K562 (cell line): ENCODE measurements at regions not wholly inside any gene's neighbourhood (a gene's known extent, or its start where the extent isn't known, plus 50 kb on each side); places are given as distances from the start of the nearest gene placed in this dataset.

ENCODE experiments used
- CBX8 ChIP-seq: fragments of 200-600 bp; sonication (generic); IDR thresholded peaks from 2 replicates; pipeline ENCODE4 v1.6.1; 2012; ENCODE audit warnings: borderline replicate concordance, mixed run types, low read depth, mild to moderate bottlenecking, moderate library complexity, mixed read lengths, low read length, control low read depth, inconsistent platforms; ENCODE audit not compliant: poor library complexity, severe bottlenecking; ENCODE audit errors: extremely low read depth
- CHD1 ChIP-seq: fragments of 200-600 bp; sonication (generic); IDR thresholded peaks from one replicate; pipeline ENCODE4 v1.6.1; 2012; ENCODE audit warnings: mild to moderate bottlenecking, moderate library complexity, low read length, inconsistent platforms
- DMBX1 ChIP-seq: fragments of 250-450 bp; sonication (Bioruptor Pico); IDR thresholded peaks from 2 replicates; pipeline ENCODE4 v1.8.0; 2022; ENCODE audit warnings: inconsistent platforms, mild to moderate bottlenecking, moderate library complexity, borderline replicate concordance
- ELF1 ChIP-seq: fragments of 200-800 bp; sonication (Bioruptor generic); IDR thresholded peaks from 2 replicates; pipeline ENCODE4 v1.6.1; 2016; ENCODE audit warnings: missing genetic modification characterization, missing compliant biosample characterization
- ETV1 ChIP-seq: fragments of 450-650 bp; conservative IDR thresholded peaks from 2 replicates; pipeline ENCODE4 v1.6.1; 2016; ENCODE audit warnings: missing genetic modification characterization, control low read depth, low read depth, missing compliant biosample characterization
- GABPB1 ChIP-seq: sonication (generic); formaldehyde crosslinking; IDR thresholded peaks from 2 replicates; pipeline ENCODE4 v1.8.0; 2022; ENCODE audit warnings: mild to moderate bottlenecking, missing genetic modification reagents
- HDGF ChIP-seq: fragments of 450-650 bp; IDR thresholded peaks from 2 replicates; pipeline ENCODE4 v1.6.1; 2016
- KDM2B ChIP-seq: fragments of 250-450 bp; sonication (Bioruptor Pico); IDR thresholded peaks from 2 replicates; pipeline ENCODE4 v1.8.0; 2021; ENCODE audit warnings: mild to moderate bottlenecking, moderate library complexity
- KHSRP ChIP-seq: fragments of 450-650 bp; IDR thresholded peaks from 2 replicates; pipeline ENCODE4 v1.6.1; 2017
- NBN ChIP-seq: fragments of 450-650 bp; IDR thresholded peaks from 2 replicates; pipeline ENCODE4 v1.6.1; 2016; ENCODE audit warnings: low read depth, mild to moderate bottlenecking
- PTBP1 ChIP-seq: fragments of 200-400 bp; formaldehyde crosslinking; IDR thresholded peaks from 2 replicates; pipeline ENCODE4 v1.6.1; 2017; ENCODE audit warnings: low read depth, low read length
- RFX1 ChIP-seq: fragments of 450-650 bp; IDR thresholded peaks from 2 replicates; pipeline ENCODE4 v1.6.1; 2016; ENCODE audit warnings: mild to moderate bottlenecking, moderate library complexity
- SAFB ChIP-seq: fragments of 200-400 bp; formaldehyde crosslinking; IDR thresholded peaks from 2 replicates; pipeline ENCODE4 v1.6.1; 2017; ENCODE audit warnings: low read depth, low read length, borderline replicate concordance
- SIRT6 ChIP-seq: IDR thresholded peaks from one replicate; pipeline ENCODE4 v1.6.1; 2012; ENCODE audit warnings: low read depth, mild to moderate bottlenecking, control low read depth, inconsistent platforms, low read length, moderate library complexity
- XRCC3 ChIP-seq: fragments of 450-650 bp; IDR thresholded peaks from 2 replicates; pipeline ENCODE4 v1.6.1; 2017; ENCODE audit warnings: mild to moderate bottlenecking, moderate library complexity
- ZNF347 ChIP-seq: fragments of 450-650 bp; formaldehyde crosslinking; IDR thresholded peaks from 2 replicates; pipeline ENCODE4 v1.4.0; 2020; ENCODE audit warnings: low read depth, mild to moderate bottlenecking, moderate library complexity
- ZNF76 ChIP-seq: fragments of 250-450 bp; sonication (Bioruptor Pico); IDR thresholded peaks from 2 replicates; pipeline ENCODE4 v1.4.0; 2020; ENCODE audit warnings: mild to moderate bottlenecking, moderate library complexity, borderline replicate concordance
- TF ChIP-seq, protein P1 (sequence below): IDR thresholded peaks from 3 replicates; pipeline ENCODE4 v1.6.1; 2011; ENCODE audit warnings: borderline replicate concordance, mild to moderate bottlenecking; ENCODE audit not compliant: insufficient read length, insufficient read depth
- TF ChIP-seq, protein P2 (sequence below), 2 experiments: fragments of 450-650 bp in 1 of 2; sonication (generic) in 1 of 2; formaldehyde crosslinking in 1 of 2; IDR thresholded peaks in 1 of 2; conservative IDR thresholded peaks in 1 of 2; 2 replicates each; pipeline versions ENCODE4 v1.6.1 to v1.8.1; 2016 to 2023; ENCODE audit warnings: mild to moderate bottlenecking in 2 of 2, moderate library complexity in 2 of 2, inconsistent platforms in 1 of 2, missing genetic modification reagents in 1 of 2
- TF ChIP-seq, protein P3 (sequence below): fragments of 450-650 bp; formaldehyde crosslinking; IDR thresholded peaks from 2 replicates; pipeline ENCODE4 v1.4.0; 2022; ENCODE audit warnings: missing genetic modification characterization
- TF ChIP-seq, protein P4 (sequence below): sonication (generic); formaldehyde crosslinking; IDR thresholded peaks from 2 replicates; pipeline ENCODE4 v1.8.0; 2022; ENCODE audit warnings: mild to moderate bottlenecking, missing genetic modification reagents

DNA sequence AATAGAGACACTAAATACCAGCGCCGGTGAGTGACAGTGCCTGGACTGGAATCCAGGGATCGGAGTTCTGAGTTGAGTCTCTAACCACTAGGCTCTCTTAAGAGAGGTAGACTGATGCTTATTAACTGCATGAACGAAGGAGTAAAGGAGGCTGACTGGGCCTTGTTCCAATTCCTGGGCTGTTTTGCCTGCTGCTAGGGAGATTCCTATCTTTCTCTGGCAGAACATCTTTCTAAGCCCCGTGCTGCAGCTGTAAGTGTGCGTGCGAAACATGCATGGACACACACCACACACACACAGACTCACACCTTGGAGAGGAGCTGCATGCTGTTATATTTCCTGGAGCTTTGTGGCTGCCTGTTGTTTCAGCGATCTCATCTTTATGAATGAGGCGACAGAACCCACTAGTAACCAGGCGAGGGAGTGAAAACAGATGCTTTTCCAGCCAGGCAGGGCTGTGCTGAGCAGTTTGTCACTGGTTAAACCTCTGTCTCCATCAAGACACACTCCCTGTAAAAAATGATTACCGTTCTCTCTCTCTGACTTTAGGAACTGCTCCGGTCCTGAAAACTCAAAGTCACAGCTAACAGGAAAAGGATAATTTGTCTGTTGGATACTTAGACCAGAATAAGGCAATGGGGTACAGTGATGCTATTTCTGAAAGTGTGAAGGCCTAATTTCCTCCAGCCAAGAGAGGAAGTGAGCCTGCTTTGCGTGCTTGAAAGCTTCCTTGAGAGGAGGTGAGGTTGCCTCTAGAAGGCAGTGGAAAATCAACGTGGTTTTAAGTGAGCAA is 157.4 kb upstream of the ZNF217 start (continued):
- TF ChIP-seq CBX8 (no peak), ETV1 (0 out of 2 replicates have a peak, but pooled peaks have one; percentile 37), NBN (no peak), ZNF76 (CRISPR knock-in tag) (no peak), DMBX1 (CRISPR knock-in tag) (peak; percentile 16; the same call in 1 of the 2 replicates), ZNF347 (no peak), RFX1 (peak; percentile 32), XRCC3 (no peak), ELF1 (tag) (peak; percentile 61; the same call in 1 of the 2 replicates), SIRT6 (no peak), PTBP1 (no peak), HDGF (no peak), GABPB1 (CRISPR knock-in tag) (0 out of 2 replicates have a peak, but pooled peaks have one; percentile 29), CHD1 (no peak), KDM2B (no peak), SAFB (no peak), KHSRP (no peak)
- TF ChIP-seq, protein P1, sequence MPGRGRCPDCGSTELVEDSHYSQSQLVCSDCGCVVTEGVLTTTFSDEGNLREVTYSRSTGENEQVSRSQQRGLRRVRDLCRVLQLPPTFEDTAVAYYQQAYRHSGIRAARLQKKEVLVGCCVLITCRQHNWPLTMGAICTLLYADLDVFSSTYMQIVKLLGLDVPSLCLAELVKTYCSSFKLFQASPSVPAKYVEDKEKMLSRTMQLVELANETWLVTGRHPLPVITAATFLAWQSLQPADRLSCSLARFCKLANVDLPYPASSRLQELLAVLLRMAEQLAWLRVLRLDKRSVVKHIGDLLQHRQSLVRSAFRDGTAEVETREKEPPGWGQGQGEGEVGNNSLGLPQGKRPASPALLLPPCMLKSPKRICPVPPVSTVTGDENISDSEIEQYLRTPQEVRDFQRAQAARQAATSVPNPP: no peak
- TF ChIP-seq, protein P2, sequence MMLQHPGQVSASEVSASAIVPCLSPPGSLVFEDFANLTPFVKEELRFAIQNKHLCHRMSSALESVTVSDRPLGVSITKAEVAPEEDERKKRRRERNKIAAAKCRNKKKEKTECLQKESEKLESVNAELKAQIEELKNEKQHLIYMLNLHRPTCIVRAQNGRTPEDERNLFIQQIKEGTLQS (IDR thresholded peaks at IDR 0.05): no peak
- TF ChIP-seq, protein P2 (CRISPR knock-in tag; conservative IDR thresholded peaks at IDR 0.05): no peak
- TF ChIP-seq, protein P3, sequence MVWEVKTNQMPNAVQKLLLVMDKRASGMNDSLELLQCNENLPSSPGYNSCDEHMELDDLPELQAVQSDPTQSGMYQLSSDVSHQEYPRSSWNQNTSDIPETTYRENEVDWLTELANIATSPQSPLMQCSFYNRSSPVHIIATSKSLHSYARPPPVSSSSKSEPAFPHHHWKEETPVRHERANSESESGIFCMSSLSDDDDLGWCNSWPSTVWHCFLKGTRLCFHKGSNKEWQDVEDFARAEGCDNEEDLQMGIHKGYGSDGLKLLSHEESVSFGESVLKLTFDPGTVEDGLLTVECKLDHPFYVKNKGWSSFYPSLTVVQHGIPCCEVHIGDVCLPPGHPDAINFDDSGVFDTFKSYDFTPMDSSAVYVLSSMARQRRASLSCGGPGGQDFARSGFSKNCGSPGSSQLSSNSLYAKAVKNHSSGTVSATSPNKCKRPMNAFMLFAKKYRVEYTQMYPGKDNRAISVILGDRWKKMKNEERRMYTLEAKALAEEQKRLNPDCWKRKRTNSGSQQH (CRISPR knock-in tag): no peak
- TF ChIP-seq, protein P4, sequence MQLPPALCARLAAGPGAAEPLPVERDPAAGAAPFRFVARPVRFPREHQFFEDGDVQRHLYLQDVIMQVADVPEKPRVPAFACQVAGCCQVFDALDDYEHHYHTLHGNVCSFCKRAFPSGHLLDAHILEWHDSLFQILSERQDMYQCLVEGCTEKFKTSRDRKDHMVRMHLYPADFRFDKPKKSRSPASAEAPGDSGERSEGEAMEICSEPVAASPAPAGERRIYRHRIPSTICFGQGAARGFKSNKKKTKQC: no peak
